BJ (cell line): ENCODE measurements at regions not wholly inside any gene's neighbourhood (a gene's known extent, or its start where the extent isn't known, plus 50 kb on each side); places are given as distances from the start of the nearest gene placed in this dataset.
"Not testable (repeated sequence)": the region's sequence is repeated elsewhere in the genome, so short reads cannot be mapped to it uniquely, and the experiment has no call there.

ENCODE experiments used
- CTCF ChIA-PET: fragments of 350-600 bp; formaldehyde crosslinking; extraction: SDS; loops from one replicate; lab custom pipeline; 2021; ENCODE audit warnings: antibody characterized with exemption, inconsistent platforms; lab: Yijun Ruan, JAX
- POLR2A ChIA-PET: fragments of 300-600 bp; sonication (Branson Sonifier 250); formaldehyde crosslinking; extraction: SDS; loops from one replicate; lab custom pipeline; 2021; ENCODE audit warnings: antibody characterized with exemption; lab: Charles Lee
- DNase-seq: peaks from one replicate; pipeline ENCODE4 v3.0.0-alpha.2; 2011; ENCODE audit warnings: low read depth
- H3K27me3 ChIP-seq: 2 replicates; pipeline ENCODE4 v1.6.0; 2011; ENCODE audit warnings: low read length; ENCODE audit not compliant: control insufficient read depth, insufficient read depth
- H3K36me3 ChIP-seq: 2 replicates; pipeline ENCODE4 v1.5.1; 2011; ENCODE audit warnings: low read length; ENCODE audit not compliant: control insufficient read depth, insufficient read depth
- H3K4me3 ChIP-seq: 2 replicates; pipeline ENCODE4 v1.5.1; 2011; ENCODE audit warnings: low read depth, mild to moderate bottlenecking, control low read depth, low read length
- TF ChIP-seq, protein P1 (sequence below): IDR thresholded peaks from 2 replicates; pipeline ENCODE4 v1.5.1; 2011; ENCODE audit warnings: low read depth, mild to moderate bottlenecking, control low read depth, inconsistent platforms, low read length, moderate library complexity; ENCODE audit not compliant: insufficient read depth

GRCh38 chr18:62644773-62645172 is 70.6 kb upstream of the PHLPP1 start:
- H3K27me3 ChIP-seq: peaks cover 3% of the 10 kb centered on the region
- ChIA-PET POLR2A (no interaction called here), CTCF (no interaction called here)
- H3K36me3 ChIP-seq: no peaks in the 10 kb centered on the region
- DNase-seq: no peak
- TF ChIP-seq, protein P1, sequence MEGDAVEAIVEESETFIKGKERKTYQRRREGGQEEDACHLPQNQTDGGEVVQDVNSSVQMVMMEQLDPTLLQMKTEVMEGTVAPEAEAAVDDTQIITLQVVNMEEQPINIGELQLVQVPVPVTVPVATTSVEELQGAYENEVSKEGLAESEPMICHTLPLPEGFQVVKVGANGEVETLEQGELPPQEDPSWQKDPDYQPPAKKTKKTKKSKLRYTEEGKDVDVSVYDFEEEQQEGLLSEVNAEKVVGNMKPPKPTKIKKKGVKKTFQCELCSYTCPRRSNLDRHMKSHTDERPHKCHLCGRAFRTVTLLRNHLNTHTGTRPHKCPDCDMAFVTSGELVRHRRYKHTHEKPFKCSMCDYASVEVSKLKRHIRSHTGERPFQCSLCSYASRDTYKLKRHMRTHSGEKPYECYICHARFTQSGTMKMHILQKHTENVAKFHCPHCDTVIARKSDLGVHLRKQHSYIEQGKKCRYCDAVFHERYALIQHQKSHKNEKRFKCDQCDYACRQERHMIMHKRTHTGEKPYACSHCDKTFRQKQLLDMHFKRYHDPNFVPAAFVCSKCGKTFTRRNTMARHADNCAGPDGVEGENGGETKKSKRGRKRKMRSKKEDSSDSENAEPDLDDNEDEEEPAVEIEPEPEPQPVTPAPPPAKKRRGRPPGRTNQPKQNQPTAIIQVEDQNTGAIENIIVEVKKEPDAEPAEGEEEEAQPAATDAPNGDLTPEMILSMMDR: no peak
- no peak overlapping the region for H3K4me3 ChIP-seq

DNA sequence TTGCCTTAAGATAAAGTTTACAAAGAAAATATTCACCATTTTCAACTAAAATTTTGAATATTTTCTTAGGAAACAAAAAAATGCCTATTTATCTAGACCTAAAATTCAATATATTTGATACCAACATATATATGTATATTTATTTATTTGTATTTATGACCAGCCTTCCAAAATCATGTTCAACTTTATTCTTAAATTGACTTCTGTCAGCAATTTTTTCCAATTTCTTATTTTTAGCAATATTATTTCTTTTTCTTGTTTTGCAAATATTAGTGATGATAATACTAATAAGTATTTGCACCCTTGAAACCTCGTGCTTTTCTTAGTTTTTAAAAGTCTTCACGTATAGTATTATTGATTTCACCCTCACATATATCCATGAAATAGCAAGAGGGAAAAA is 68.2 kb upstream of the PHLPP1 start:
- TF ChIP-seq, protein P1: no peak
- POLR2A ChIA-PET: no interaction called here
- no peak overlapping the region for H3K4me3 ChIP-seq
- DNase-seq: no peak
- peaks cover 6% of the 10 kb centered on the region for H3K27me3 ChIP-seq
- H3K36me3 ChIP-seq: no peaks in the 10 kb centered on the region
- CTCF ChIA-PET: interaction anchor here (0.7 kb wide), 1 partner anchor 333 kb away, joined by 4 read pairs; no protein-coding TSS in a partner anchor

DNA sequence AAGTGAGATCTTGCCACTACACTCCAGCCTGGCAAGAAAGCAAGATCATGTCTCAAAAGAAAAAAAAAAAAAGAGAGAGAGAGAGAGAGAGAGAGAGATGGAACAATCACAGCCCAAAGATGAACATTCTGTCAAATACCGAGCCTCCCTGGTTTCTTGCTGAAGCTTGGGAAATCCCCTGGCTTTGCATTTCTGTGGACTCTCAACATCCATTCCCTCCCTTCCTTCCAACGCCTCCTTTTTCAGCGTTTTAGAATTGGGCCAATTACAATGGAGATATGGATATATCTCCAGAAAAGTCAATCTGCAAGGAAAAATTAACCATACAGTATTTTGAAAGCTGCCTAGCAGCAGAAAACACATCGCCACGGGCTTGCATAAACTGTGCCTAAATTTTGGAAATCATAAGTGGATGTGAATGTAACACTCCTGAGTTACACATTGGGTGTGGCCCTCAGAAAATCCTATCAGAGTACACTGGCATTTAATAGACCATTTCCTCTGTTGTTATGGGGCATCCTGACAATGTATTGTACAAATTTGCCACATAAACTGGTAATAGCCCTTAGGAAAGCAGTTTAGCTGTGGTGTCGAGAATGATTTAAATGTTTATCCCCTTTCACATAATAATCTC is 67.2 kb upstream of the PHLPP1 start:
- H3K4me3 ChIP-seq: no peak overlapping the region
- CTCF ChIA-PET: interaction anchor here (0.9 kb wide), 1 partner anchor 9 kb away, joined by 3 read pairs; no protein-coding TSS in a partner anchor
- TF ChIP-seq, protein P1: no peak
- DNase-seq: no peak
- peaks cover 5% of the 10 kb centered on the region for H3K27me3 ChIP-seq
- POLR2A ChIA-PET: no interaction called here
- no peaks in the 10 kb centered on the region for H3K36me3 ChIP-seq

GRCh38 chr18:62651276-62652056 is 63.9 kb upstream of the PHLPP1 start:
- DNase-seq: no peak
- Histone ChIP-seq H3K36me3 (no peaks in the 10 kb centered on the region), H3K27me3 (peaks cover 3% of the 10 kb centered on the region), H3K4me3 (no peak overlapping the region)
- ChIA-PET CTCF (interaction anchor here (1.1 to 1.3 kb wide), 2 partner anchors 12 to 13 kb away, joined by 3 to 4 read pairs; no protein-coding TSS in a partner anchor), POLR2A (no interaction called here)
- TF ChIP-seq, protein P1: no peak

GRCh38 chr18:62652057-62652629 is 63.2 kb upstream of the PHLPP1 start:
- H3K36me3 ChIP-seq, H3K27me3 ChIP-seq, H3K4me3 ChIP-seq, DNase-seq, POLR2A ChIA-PET: not testable (repeated sequence)
- CTCF ChIA-PET: interaction anchor here (1.1 to 1.3 kb wide), 2 partner anchors 11 to 14 kb away, joined by 3 to 4 read pairs; no protein-coding TSS in a partner anchor
